Colonic mucosa (tissue), 4 donors: ENCODE measurements at regions not wholly inside any gene's neighbourhood (a gene's known extent, or its start where the extent isn't known, plus 50 kb on each side); places are given as distances from the start of the nearest gene placed in this dataset.

Experiments
- DNase-seq: peaks from one replicate; pipeline ENCODE4 v3.0.0-alpha.2; 2020
- H3K27ac ChIP-seq: fragments of 200-600 bp; one replicate; pipeline ENCODE4 v1.8.0; 2021
- H3K27me3 ChIP-seq: fragments of 200-600 bp; one replicate; pipeline ENCODE4 v1.8.0; 2021
- H3K36me3 ChIP-seq: fragments of 200-600 bp; one replicate; pipeline ENCODE4 v1.8.0; 2021
- H3K4me1 ChIP-seq: fragments of 200-600 bp; one replicate; pipeline ENCODE4 v1.8.0; 2021; ENCODE audit warnings: mild to moderate bottlenecking
- H3K4me3 ChIP-seq: fragments of 200-600 bp; one replicate; pipeline ENCODE4 v1.8.0; 2021
- H3K9ac ChIP-seq, 2 donors: one replicate each; pipeline ENCODE4 v1.7.0; 2013; ENCODE audit warnings: control low read depth in 2 of 2, low read depth in 2 of 2, low read length in 2 of 2
- H3K9me3 ChIP-seq: fragments of 200-600 bp; one replicate; pipeline ENCODE4 v1.8.0; 2021
- CTCF ChIP-seq: fragments of 200-600 bp; IDR thresholded peaks from one replicate; pipeline ENCODE4 v1.8.0; 2022; ENCODE audit warnings: antibody characterized with exemption, mild to moderate bottlenecking
- intact Hi-C: fragments of 100-400 bp; cut with DNase I; formaldehyde crosslinking; loops from one replicate; pipeline ENCODE4 v1.14.1; 2022
- donor health status: healthy.
- donor health status: DM: no; HTN: no; CAD: no.
- donor health status: DM: no; HTN: no; CAD: no.

GRCh38 chr15:70241561-70242320, 144.0 kb upstream of the TLE3 start:
- intact Hi-C loops: no loop called here
- Histone ChIP-seq H3K9me3 (no peaks in the 10 kb centered on the region), H3K27ac (no peak overlapping the region), H3K9ac (no peak overlapping the region), H3K27me3 (no peaks in the 10 kb centered on the region), H3K4me1 (no peaks in the 10 kb centered on the region), H3K36me3 (no peaks in the 10 kb centered on the region), H3K4me3 (no peak overlapping the region)
- DNase-seq: no peak
- no peak for TF ChIP-seq CTCF

DNA sequence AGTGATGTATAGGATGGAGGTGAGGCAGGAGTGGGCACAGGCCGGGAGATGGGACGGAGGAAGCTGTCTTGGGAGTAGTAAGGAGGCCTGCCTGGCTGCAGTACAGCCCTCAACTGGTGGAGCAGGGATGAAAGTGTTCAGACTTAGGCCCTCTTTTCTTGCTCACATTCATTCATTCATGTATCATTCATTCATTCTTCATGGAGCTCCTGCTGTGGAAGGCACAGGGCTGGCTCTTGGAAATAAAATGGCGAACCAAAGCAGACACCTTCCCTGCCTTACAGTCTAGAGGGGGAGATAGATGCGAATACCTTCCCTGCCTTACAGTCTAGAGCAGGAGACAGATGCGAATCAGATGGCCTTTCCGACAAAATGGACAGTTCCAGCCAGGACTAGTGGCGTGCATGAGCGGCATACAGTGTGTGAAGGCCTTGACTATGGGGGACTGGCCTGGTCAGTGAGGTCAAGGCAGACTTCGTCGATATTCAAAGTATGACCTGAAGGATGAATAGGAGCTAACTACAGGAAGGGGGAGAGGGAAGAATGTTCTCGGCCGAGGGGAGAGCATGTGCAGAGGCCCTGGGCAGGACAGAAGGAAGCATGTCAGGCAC, 143.2 kb upstream of the TLE3 start:
- Histone ChIP-seq H3K9me3 (no peaks in the 10 kb centered on the region), H3K27ac (no peak overlapping the region), H3K36me3 (no peaks in the 10 kb centered on the region), H3K4me3 (no peak overlapping the region), H3K27me3 (no peaks in the 10 kb centered on the region), H3K9ac (no peak overlapping the region), H3K4me1 (no peaks in the 10 kb centered on the region)
- no peak for DNase-seq
- no peak for TF ChIP-seq CTCF
- intact Hi-C loops: no loop called here

DNA sequence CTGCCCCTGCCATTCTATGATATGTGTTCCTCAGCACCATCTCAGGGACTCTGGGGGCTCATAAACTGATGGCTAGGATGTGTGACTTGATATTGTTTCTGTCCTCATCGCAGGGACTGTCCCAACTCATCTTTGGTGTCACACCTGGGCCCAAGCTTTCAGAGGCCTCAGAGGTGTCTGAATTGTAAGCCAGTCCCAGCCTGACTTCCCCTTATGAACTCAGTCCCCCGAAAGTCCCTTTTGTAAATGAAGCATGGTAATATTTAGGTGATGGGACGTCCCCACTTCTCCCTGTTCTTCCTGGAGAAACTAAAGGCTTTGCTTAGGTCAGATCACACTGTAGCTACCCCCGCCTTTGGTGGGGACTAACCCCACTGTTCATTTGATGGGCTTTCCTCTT, 142.4 kb upstream of the TLE3 start:
- intact Hi-C loops: no loop called here

GRCh38 chr15:70238917-70239316, 141.2 kb upstream of the TLE3 start:
- H3K4me3 ChIP-seq: no peak overlapping the region
- H3K4me1 ChIP-seq: no peaks in the 10 kb centered on the region
- TF ChIP-seq CTCF: no peak
- intact Hi-C loops: no loop called here
- H3K27me3 ChIP-seq: no peaks in the 10 kb centered on the region
- DNase-seq: no peak
- H3K9ac ChIP-seq: no peak overlapping the region
- no peaks in the 10 kb centered on the region for H3K9me3 ChIP-seq
- H3K27ac ChIP-seq: no peak overlapping the region
- H3K36me3 ChIP-seq: no peaks in the 10 kb centered on the region

More for the DNA sequence above, 142.4 kb upstream of the TLE3 start:
- H3K9ac ChIP-seq: no peak overlapping the region
- H3K4me1 ChIP-seq: no peaks in the 10 kb centered on the region
- no peaks in the 10 kb centered on the region for H3K36me3 ChIP-seq
- no peak overlapping the region for H3K4me3 ChIP-seq
- TF ChIP-seq CTCF: no peak
- no peak for DNase-seq
- H3K9me3 ChIP-seq: no peaks in the 10 kb centered on the region
- no peaks in the 10 kb centered on the region for H3K27me3 ChIP-seq
- no peak overlapping the region for H3K27ac ChIP-seq

DNA sequence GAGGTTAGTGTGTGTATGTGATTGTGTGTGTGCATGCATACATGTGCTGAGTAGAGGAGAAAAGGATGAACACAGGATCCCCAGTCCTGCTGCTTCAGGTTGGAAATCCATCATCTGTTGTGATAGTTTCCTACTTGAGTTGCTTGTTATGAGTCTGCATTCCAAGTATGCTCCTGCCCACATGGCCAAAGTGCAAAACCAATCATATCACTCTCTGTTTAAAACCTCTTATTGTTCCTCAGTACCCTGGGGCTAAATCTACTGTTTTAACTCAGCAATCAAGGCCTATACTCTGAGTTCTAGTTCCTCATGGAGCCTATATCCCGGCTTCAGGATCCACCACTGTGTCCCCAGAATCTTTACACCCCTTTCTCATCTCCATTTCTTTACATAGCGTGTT, 139.9 kb upstream of the TLE3 start:
- Histone ChIP-seq H3K4me1 (no peaks in the 10 kb centered on the region), H3K9me3 (no peaks in the 10 kb centered on the region), H3K4me3 (no peak overlapping the region), H3K27ac (no peak overlapping the region), H3K9ac (no peak overlapping the region), H3K27me3 (no peaks in the 10 kb centered on the region), H3K36me3 (no peaks in the 10 kb centered on the region)
- no peak for DNase-seq
- TF ChIP-seq CTCF: no peak
- intact Hi-C loops: no loop called here
